ENCODE measurements at regions not wholly inside any gene's neighbourhood (a gene's known extent, or its start where the extent isn't known, plus 50 kb on each side); places are given as distances from the start of the nearest gene placed in this dataset.

- TF ChIP-seq POLR2A (IDR thresholded peaks at IDR 0.05): no peak
- no peak for TF ChIP-seq POLR2AphosphoS5 (IDR thresholded peaks at IDR 0.05)
- no peak for TF ChIP-seq CTCF (IDR thresholded peaks at IDR 0.05)
- Histone ChIP-seq H3K36me3 (no peaks in the 10 kb centered on the region), H3K4me3 (no peak overlapping the region), H3K27ac (no peak overlapping the region), H3K9me3 (no peaks in the 10 kb centered on the region), H3K27me3 (no peaks in the 10 kb centered on the region), H3K4me1 (no peaks in the 10 kb centered on the region)
- intact Hi-C loops (cut with DNase I; ENCODE audit: low total_unique reads): no loop called here
- DNase-seq (ENCODE audit: low spot score in 2 of 2): no peak
Observed at GRCh38 chr2:144705328-144706245, 185.7 kb upstream of the ZEB2 start.

GRCh38 chr2:144704709-144705095, 184.8 kb upstream of the ZEB2 start:
- no peak for DNase-seq (ENCODE audit: low spot score in 2 of 2)
- no peaks in the 10 kb centered on the region for H3K27me3 ChIP-seq
- intact Hi-C loops (cut with DNase I; ENCODE audit: low total_unique reads): no loop called here
- no peaks in the 10 kb centered on the region for H3K36me3 ChIP-seq
- H3K4me3 ChIP-seq: no peak overlapping the region
- no peak for TF ChIP-seq CTCF (IDR thresholded peaks at IDR 0.05)
- no peak for TF ChIP-seq POLR2A (IDR thresholded peaks at IDR 0.05)
- no peak for TF ChIP-seq POLR2AphosphoS5 (IDR thresholded peaks at IDR 0.05)
- H3K9me3 ChIP-seq: no peaks in the 10 kb centered on the region
- no peak overlapping the region for H3K27ac ChIP-seq
- no peaks in the 10 kb centered on the region for H3K4me1 ChIP-seq

- DNase-seq (ENCODE audit: low spot score in 2 of 2): no peak
- no peaks in the 10 kb centered on the region for H3K9me3 ChIP-seq
- intact Hi-C loops (cut with DNase I; ENCODE audit: low total_unique reads): no loop called here
- no peaks in the 10 kb centered on the region for H3K36me3 ChIP-seq
- H3K4me3 ChIP-seq: no peak overlapping the region
- H3K4me1 ChIP-seq: no peaks in the 10 kb centered on the region
- no peaks in the 10 kb centered on the region for H3K27me3 ChIP-seq
- no peak for TF ChIP-seq CTCF (IDR thresholded peaks at IDR 0.05)
- TF ChIP-seq POLR2AphosphoS5 (IDR thresholded peaks at IDR 0.05): no peak
- TF ChIP-seq POLR2A (IDR thresholded peaks at IDR 0.05): no peak
- H3K27ac ChIP-seq: no peak overlapping the region
Observed at GRCh38 chr2:144703852-144704708, 184.2 kb upstream of the ZEB2 start.

- no peak for DNase-seq (ENCODE audit: low spot score in 2 of 2)
- Histone ChIP-seq H3K27ac (no peak overlapping the region), H3K4me3 (no peak overlapping the region), H3K4me1 (no peaks in the 10 kb centered on the region), H3K9me3 (peaks cover 0 to 2% of the 10 kb centered on the region in 2 donors), H3K36me3 (no peaks in the 10 kb centered on the region), H3K27me3 (no peaks in the 10 kb centered on the region)
- intact Hi-C loops (cut with DNase I; ENCODE audit: low total_unique reads): no loop called here
- TF ChIP-seq POLR2AphosphoS5 (IDR thresholded peaks at IDR 0.05) (no peak), POLR2A (IDR thresholded peaks at IDR 0.05) (no peak), CTCF (IDR thresholded peaks at IDR 0.05) (no peak)
Observed at GRCh38 chr2:144702051-144702450, 182.1 kb upstream of the ZEB2 start.

GRCh38 chr2:144701259-144701658, 181.3 kb upstream of the ZEB2 start:
- DNase-seq (ENCODE audit: low spot score in 2 of 2): no peak
- intact Hi-C loops (cut with DNase I; ENCODE audit: low total_unique reads): no loop called here
- Histone ChIP-seq H3K4me1 (no peaks in the 10 kb centered on the region), H3K9me3 (peaks cover 0 to 4% of the 10 kb centered on the region in 2 donors), H3K36me3 (no peaks in the 10 kb centered on the region), H3K4me3 (no peak overlapping the region), H3K27ac (peak overlapping the region in 1 of 2 donors; percentile 19), H3K27me3 (no peaks in the 10 kb centered on the region)
- TF ChIP-seq POLR2A (IDR thresholded peaks at IDR 0.05) (no peak), POLR2AphosphoS5 (IDR thresholded peaks at IDR 0.05) (no peak), CTCF (IDR thresholded peaks at IDR 0.05) (no peak)
